ENCODE measurements at regions not wholly inside any gene's neighbourhood (a gene's known extent, or its start where the extent isn't known, plus 50 kb on each side); places are given as distances from the start of the nearest gene placed in this dataset.
"Not testable (repeated sequence)": the region's sequence is repeated elsewhere in the genome, so short reads cannot be mapped to it uniquely, and the experiment has no call there.

GRCh38 chr3:80384811-80385210 lies 617.0 kb upstream of the ROBO1 start:
- Mint-ChIP-seq H3K36me3 (no peaks in the 10 kb centered on the region), H3K9me3 (peaks cover 10% of the 10 kb centered on the region), H3K4me1 (no peaks in the 10 kb centered on the region), H3K27ac (no peak overlapping the region), H3K27me3 (no peaks in the 10 kb centered on the region), H3K4me3 (no peak overlapping the region)
- CTCF ChIA-PET: no interaction called here
- DNase-seq: no peak

- Mint-ChIP-seq H3K27me3 (no peaks in the 10 kb centered on the region), H3K4me3 (no peak overlapping the region), H3K36me3 (no peaks in the 10 kb centered on the region), H3K4me1 (no peaks in the 10 kb centered on the region), H3K9me3 (peaks cover 3% of the 10 kb centered on the region), H3K27ac (no peak overlapping the region)
- CTCF ChIA-PET: no interaction called here
- no peak for DNase-seq
Measured at GRCh38 chr3:80374423-80374822, 606.6 kb upstream of the ROBO1 start.

- H3K9me3 Mint-ChIP-seq: peaks cover 2% of the 10 kb centered on the region
- CTCF ChIA-PET: no interaction called here
- no peak overlapping the region for H3K27ac Mint-ChIP-seq
- DNase-seq: no peak
- no peak overlapping the region for H3K4me3 Mint-ChIP-seq
- no peaks in the 10 kb centered on the region for H3K27me3 Mint-ChIP-seq
- H3K4me1 Mint-ChIP-seq: no peaks in the 10 kb centered on the region
- no peaks in the 10 kb centered on the region for H3K36me3 Mint-ChIP-seq
Measured at GRCh38 chr3:80368616-80369015, 600.8 kb upstream of the ROBO1 start.

- Mint-ChIP-seq H3K27ac (peak overlapping the region; percentile 7), H3K27me3 (no peaks in the 10 kb centered on the region)
- CTCF ChIA-PET: no interaction called here
Measured at GRCh38 chr3:80366808-80367548, 599.2 kb upstream of the ROBO1 start.

GRCh38 chr3:80357761-80358160 lies 590.0 kb upstream of the ROBO1 start:
- no peaks in the 10 kb centered on the region for H3K4me1 Mint-ChIP-seq
- H3K4me3 Mint-ChIP-seq: no peak overlapping the region
- CTCF ChIA-PET: no interaction called here
- DNase-seq: no peak
- H3K27ac Mint-ChIP-seq: no peak overlapping the region
- H3K27me3 Mint-ChIP-seq: no peaks in the 10 kb centered on the region
- H3K36me3 Mint-ChIP-seq: no peaks in the 10 kb centered on the region
- peaks cover 3% of the 10 kb centered on the region for H3K9me3 Mint-ChIP-seq

More at GRCh38 chr3:80366808-80367548, 599.2 kb upstream of the ROBO1 start:
- peaks cover 3% of the 10 kb centered on the region for H3K9me3 Mint-ChIP-seq
- no peaks in the 10 kb centered on the region for H3K4me1 Mint-ChIP-seq
- DNase-seq: no peak
- H3K36me3 Mint-ChIP-seq: no peaks in the 10 kb centered on the region
- no peak overlapping the region for H3K4me3 Mint-ChIP-seq

DNA sequence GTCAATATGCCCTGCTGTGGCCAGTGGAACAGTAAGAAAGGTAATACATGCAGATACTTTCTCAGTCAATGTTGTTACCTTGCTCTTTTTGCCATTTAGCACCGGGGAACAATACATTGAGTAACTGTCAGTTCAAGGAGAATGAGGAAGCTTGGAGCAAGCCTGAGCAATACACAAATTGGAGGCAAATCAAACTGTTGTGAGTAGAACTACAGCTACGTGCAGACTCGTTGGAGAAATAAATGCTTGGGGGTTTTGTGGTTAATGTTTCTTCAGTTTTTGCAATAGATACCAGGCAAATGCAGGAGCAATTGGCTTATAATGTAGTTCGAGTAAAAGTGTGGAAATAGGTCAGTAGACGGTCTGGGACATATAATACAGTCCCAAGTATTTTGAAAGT lies 587.3 kb upstream of the ROBO1 start:
- Mint-ChIP-seq H3K36me3 (no peaks in the 10 kb centered on the region), H3K4me1 (no peaks in the 10 kb centered on the region), H3K4me3 (no peak overlapping the region), H3K27me3 (no peaks in the 10 kb centered on the region), H3K9me3 (no peaks in the 10 kb centered on the region), H3K27ac (no peak overlapping the region)
- no peak for DNase-seq
- CTCF ChIA-PET: no interaction called here

GRCh38 chr3:80351201-80351600 lies 583.4 kb upstream of the ROBO1 start:
- no peak for DNase-seq
- Mint-ChIP-seq H3K9me3 (peaks cover 6% of the 10 kb centered on the region), H3K36me3 (no peaks in the 10 kb centered on the region), H3K4me1 (no peaks in the 10 kb centered on the region), H3K4me3 (no peak overlapping the region), H3K27me3 (no peaks in the 10 kb centered on the region), H3K27ac (no peak overlapping the region)
- CTCF ChIA-PET: no interaction called here

DNA sequence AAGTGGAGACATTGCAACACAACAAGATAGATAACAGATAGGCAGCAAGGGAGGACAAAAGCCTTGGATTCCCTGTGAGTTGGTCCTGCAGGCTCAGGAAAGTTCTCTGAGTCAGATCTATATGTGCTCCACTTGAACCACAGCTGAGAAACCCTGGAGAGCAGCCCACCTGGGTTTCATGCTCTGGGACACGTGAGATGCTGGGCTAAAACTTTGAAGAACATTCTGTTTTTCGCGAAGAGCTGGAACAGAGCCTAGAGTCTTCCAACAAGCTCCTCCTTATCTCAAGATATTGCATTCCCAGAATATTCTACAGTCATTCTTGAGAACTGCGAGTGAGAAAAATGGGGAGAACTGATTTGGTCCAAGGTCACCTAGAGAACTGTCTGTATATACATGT lies 583.0 kb upstream of the ROBO1 start:
- Mint-ChIP-seq H3K4me1 (no peaks in the 10 kb centered on the region), H3K27me3 (no peaks in the 10 kb centered on the region), H3K36me3 (no peaks in the 10 kb centered on the region), H3K27ac (no peak overlapping the region), H3K9me3 (peaks cover 6% of the 10 kb centered on the region), H3K4me3 (no peak overlapping the region)
- CTCF ChIA-PET: no interaction called here
- no peak for DNase-seq

DNA sequence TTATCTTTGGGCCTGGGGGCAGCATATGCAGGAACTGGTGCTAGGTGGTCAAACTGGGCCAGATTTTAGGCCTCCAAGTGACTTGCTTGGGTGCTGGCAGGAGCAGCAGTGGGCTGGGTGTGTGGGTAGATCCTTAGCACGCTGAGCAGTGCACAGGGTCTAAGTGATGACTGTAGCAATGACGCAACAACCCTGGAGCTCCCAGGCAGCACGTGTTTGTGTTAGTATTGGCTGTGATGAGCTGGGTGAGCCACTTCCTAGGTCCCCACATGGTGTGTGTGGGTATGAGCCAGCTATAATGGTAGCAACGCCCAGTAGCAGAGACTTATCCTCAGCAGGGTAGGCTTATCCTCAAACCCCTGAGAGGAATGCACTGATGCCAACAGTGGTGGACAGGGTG lies 570.6 kb upstream of the ROBO1 start:
- CTCF ChIA-PET: no interaction called here
- no peak for DNase-seq
- H3K27ac Mint-ChIP-seq: no peak overlapping the region

DNA sequence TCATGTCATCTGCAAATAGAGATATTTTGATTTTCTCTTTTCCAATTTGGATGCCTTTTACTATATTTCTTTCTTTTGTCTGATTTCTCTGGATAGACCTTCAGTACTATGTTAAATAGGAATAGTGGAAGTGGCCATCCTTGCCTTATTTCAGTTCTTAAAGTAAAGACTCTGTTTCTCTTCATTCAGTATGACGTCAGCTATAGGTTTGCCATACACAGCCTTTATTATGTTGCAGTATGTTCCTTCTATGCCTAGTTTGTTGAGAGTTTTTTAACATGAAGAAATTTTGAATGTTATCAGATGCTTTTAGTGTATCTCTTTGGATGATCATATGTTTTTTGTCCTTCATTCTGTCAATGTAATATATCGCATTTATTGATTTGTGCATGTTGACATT lies 566.7 kb upstream of the ROBO1 start:
- CTCF ChIA-PET: no interaction called here
- Mint-ChIP-seq H3K4me3 (no peak overlapping the region), H3K4me1 (no peaks in the 10 kb centered on the region), H3K27me3 (no peaks in the 10 kb centered on the region), H3K9me3 (peaks cover 10% of the 10 kb centered on the region), H3K27ac (no peak overlapping the region), H3K36me3 (no peaks in the 10 kb centered on the region)
- DNase-seq: no peak

More for the DNA sequence above, 570.6 kb upstream of the ROBO1 start:
- Mint-ChIP-seq H3K9me3 (peaks cover 14% of the 10 kb centered on the region), H3K27me3 (no peaks in the 10 kb centered on the region), H3K4me1 (no peaks in the 10 kb centered on the region), H3K4me3 (no peak overlapping the region), H3K36me3 (no peaks in the 10 kb centered on the region)

- H3K27ac Mint-ChIP-seq: no peak overlapping the region
- no peak for DNase-seq
- no peaks in the 10 kb centered on the region for H3K36me3 Mint-ChIP-seq
- CTCF ChIA-PET: no interaction called here
- H3K27me3 Mint-ChIP-seq: no peaks in the 10 kb centered on the region
- no peaks in the 10 kb centered on the region for H3K4me1 Mint-ChIP-seq
- H3K4me3 Mint-ChIP-seq: no peak overlapping the region
- H3K9me3 Mint-ChIP-seq: peaks cover 3% of the 10 kb centered on the region
Measured at GRCh38 chr3:80331494-80332170, 563.8 kb upstream of the ROBO1 start.

DNA sequence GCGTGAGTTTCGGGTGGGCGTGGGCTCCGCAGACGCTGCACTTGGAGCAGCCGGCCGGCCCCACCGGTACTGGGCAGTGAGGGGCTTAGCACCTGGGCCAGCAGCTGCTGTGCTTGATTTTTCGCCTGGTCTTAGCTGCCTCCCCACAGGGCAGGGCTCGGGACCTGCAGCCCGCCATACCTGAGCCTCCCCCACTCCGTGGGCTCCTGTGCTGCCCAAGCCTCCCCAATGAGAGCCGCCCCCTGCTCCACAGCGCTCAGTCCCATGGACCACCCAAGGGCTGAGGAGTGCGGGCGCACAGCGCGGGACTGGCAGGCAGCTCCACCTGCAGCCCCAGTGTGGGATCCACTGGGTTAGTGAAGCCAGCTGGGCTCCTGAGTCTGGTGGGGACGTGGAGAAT lies 546.7 kb upstream of the ROBO1 start:
- H3K4me1 Mint-ChIP-seq, H3K36me3 Mint-ChIP-seq, H3K27ac Mint-ChIP-seq, H3K27me3 Mint-ChIP-seq, CTCF ChIA-PET, DNase-seq, H3K4me3 Mint-ChIP-seq: not testable (repeated sequence)
- peaks cover 37% of the 10 kb centered on the region for H3K9me3 Mint-ChIP-seq

DNA sequence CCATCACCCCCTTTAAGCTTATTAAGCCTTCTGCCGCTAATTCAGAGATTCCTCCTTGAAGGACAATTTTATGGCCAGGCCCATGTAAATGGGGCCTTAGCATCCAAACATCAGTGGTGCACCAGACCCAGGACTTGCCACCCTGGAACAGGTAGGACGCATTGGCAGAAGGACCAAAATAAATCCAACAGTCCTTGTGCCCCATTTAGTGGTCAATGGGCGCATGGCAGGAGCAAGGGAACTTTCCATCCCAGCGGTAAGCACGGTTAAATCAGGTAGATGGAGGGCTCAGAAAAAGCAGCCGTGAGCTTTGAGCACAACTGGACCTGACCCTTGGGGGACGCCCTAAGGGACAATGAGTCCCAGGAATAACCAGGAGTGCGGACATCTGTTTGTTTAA lies 540.8 kb upstream of the ROBO1 start:
- no peak for DNase-seq
- CTCF ChIA-PET: no interaction called here
- Mint-ChIP-seq H3K27ac (no peak overlapping the region), H3K27me3 (no peaks in the 10 kb centered on the region), H3K4me3 (no peak overlapping the region), H3K36me3 (no peaks in the 10 kb centered on the region), H3K4me1 (no peaks in the 10 kb centered on the region), H3K9me3 (peaks cover 29% of the 10 kb centered on the region)

DNA sequence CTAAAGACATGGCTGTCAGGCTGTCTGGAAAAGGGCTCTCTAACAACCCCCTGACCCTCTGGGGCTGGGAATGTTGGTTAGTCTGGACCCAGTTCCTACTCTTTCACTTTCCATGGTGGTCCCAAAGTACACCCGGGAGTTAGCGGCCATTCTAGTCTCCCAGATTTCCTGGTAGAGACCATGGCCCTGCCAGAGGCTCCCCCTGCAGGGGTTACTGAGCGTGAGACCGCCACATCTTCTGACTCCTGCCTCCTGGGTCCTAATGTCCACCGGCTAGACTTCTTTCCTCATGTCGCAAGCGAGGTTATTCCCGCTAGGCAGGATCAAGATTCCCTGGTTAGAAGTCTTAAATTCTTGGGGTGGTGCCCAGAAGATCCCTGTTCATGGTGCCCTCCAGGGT lies 540.0 kb upstream of the ROBO1 start:
- Mint-ChIP-seq H3K4me1 (no peaks in the 10 kb centered on the region), H3K4me3 (no peak overlapping the region)
- CTCF ChIA-PET: no interaction called here

DNA sequence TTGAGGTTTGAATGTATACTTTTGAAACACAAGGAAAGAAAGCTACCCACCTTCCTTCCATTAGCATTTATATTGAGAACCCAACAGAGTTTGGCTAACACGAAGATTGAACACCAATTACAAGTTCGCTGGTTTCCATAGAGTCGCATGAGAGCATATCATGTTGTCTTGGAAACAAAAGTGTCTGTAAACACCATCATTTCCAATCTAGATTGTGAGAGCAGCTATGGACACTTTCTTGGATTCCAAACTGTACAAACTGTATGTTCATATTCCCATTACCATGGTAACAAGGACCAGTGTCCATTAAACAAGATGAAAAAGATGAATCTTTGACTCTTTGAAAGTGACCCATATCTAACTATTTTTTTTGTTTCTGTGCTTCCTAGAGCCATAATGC lies 529.9 kb upstream of the ROBO1 start:
- DNase-seq: no peak
- CTCF ChIA-PET: no interaction called here
- Mint-ChIP-seq H3K9me3 (peaks cover 5% of the 10 kb centered on the region), H3K27me3 (no peaks in the 10 kb centered on the region), H3K4me3 (no peak overlapping the region), H3K27ac (no peak overlapping the region), H3K4me1 (no peaks in the 10 kb centered on the region), H3K36me3 (no peaks in the 10 kb centered on the region)

More for the DNA sequence above, 540.0 kb upstream of the ROBO1 start:
- DNase-seq: no peak
- no peaks in the 10 kb centered on the region for H3K27me3 Mint-ChIP-seq
- no peak overlapping the region for H3K27ac Mint-ChIP-seq
- peaks cover 22% of the 10 kb centered on the region for H3K9me3 Mint-ChIP-seq
- H3K36me3 Mint-ChIP-seq: no peaks in the 10 kb centered on the region

All from activated naive CD4-positive, alpha-beta T cell treated with anti-CD3 and anti-CD28 coated beads, Interleukin-2, amount 10 ng/mL, durations not matched to agents 7 days and 5 days (primary cell).